ENCODE measurements at regions not wholly inside any gene's neighbourhood (a gene's known extent, or its start where the extent isn't known, plus 50 kb on each side); places are given as distances from the start of the nearest gene placed in this dataset.

- Histone ChIP-seq H3K9ac (ENCODE audit: low read depth in 1 of 2, low read length in 2 of 2) (no peak overlapping the region), H3K36me3 (ENCODE audit: control insufficient read depth in 4 of 4, insufficient read depth in 3 of 4, low read depth in 1 of 4, low read length in 3 of 4) (no peaks in the 10 kb centered on the region), H3K4me3 (ENCODE audit: low read depth in 1 of 3, low read length in 3 of 3) (no peak overlapping the region), H3K4me1 (ENCODE audit: control insufficient read depth in 4 of 4, insufficient read depth in 4 of 4, low read length in 3 of 4) (no peaks in the 10 kb centered on the region), H3K27ac (ENCODE audit: low read depth in 1 of 2, low read length in 2 of 2) (no peak overlapping the region), H3K9me3 (ENCODE audit: control insufficient read depth in 4 of 4, low read length in 3 of 4) (peaks cover 0 to 3% (median 0%) of the 10 kb centered on the region in 4 donors), H3K27me3 (ENCODE audit: control insufficient read depth in 4 of 4, insufficient read depth in 4 of 4, low read length in 3 of 4) (no peaks in the 10 kb centered on the region)
- TF ChIP-seq SP1 (IDR thresholded peaks at IDR 0.05) (no peak), HNF4G (IDR thresholded peaks at IDR 0.05) (no peak), MAX (IDR thresholded peaks at IDR 0.05) (no peak), TAF1 (conservative IDR thresholded peaks at IDR 0.05) (no peak), NR2F2 (IDR thresholded peaks at IDR 0.05) (no peak), JUND (IDR thresholded peaks at IDR 0.05) (no peak), GABPA (IDR thresholded peaks at IDR 0.05 in 1 of 2, conservative IDR thresholded peaks at IDR 0.05 in 1 of 2) (no peak), EGR1 (IDR thresholded peaks at IDR 0.05; ENCODE audit: low read depth in 2 of 2) (no peak), RAD21 (IDR thresholded peaks at IDR 0.05) (no peak), ATF3 (IDR thresholded peaks at IDR 0.05) (no peak), RXRA (IDR thresholded peaks at IDR 0.05) (no peak), CTCF (IDR thresholded peaks at IDR 0.05; ENCODE audit: low read depth, low read length, missing input control) (no peak), YY1 (IDR thresholded peaks at IDR 0.05) (no peak), HNF4A (conservative IDR thresholded peaks at IDR 0.05) (no peak), FOXA2 (IDR thresholded peaks at IDR 0.05) (no peak), FOXA1 (IDR thresholded peaks at IDR 0.05) (no peak), REST (IDR thresholded peaks at IDR 0.05) (no peak), ZBTB33 (IDR thresholded peaks at IDR 0.05) (no peak)
- no peak for DNase-seq (ENCODE audit: low spot score)
- WGBS = 81% methylated on average over 2 of the region's 2 CpGs
Observed at GRCh38 chr10:14422431-14422830, 91.7 kb upstream of the FRMD4A start.
